Lung (tissue), 11 donors: ENCODE measurements at regions not wholly inside any gene's neighbourhood (a gene's known extent, or its start where the extent isn't known, plus 50 kb on each side); places are given as distances from the start of the nearest gene placed in this dataset.

ENCODE experiments used
- ATAC-seq: fragments of 200-7000 bp; cut with Tn5 transposase; one replicate; pipeline ENCODE4 v1.9.1; 2020; ENCODE audit warnings: moderate number of reproducible peaks; ENCODE audit not compliant: insufficient read depth, low FRiP score
- DNase-seq, 3 donors: peaks; one replicate each; pipeline ENCODE4 v3.0.0-alpha.2; 2013 to 2017
- H3K27ac ChIP-seq, 2 donors: one replicate each; pipeline ENCODE4 v1.5.1; 2013; ENCODE audit warnings: mild to moderate bottlenecking in 2 of 2, moderate library complexity in 2 of 2, control low read depth in 1 of 2, inconsistent platforms in 1 of 2, low read depth in 1 of 2, low read length in 1 of 2
- H3K27me3 ChIP-seq, 3 donors: one replicate each; pipeline ENCODE4 v1.5.1; 2013; ENCODE audit warnings: low read length in 2 of 3; ENCODE audit not compliant: control insufficient read depth in 3 of 3, insufficient read depth in 3 of 3
- H3K36me3 ChIP-seq, 4 donors: one replicate each; pipeline ENCODE4 v1.5.1; 2013; ENCODE audit warnings: low read length in 4 of 4, mild to moderate bottlenecking in 1 of 4, moderate library complexity in 1 of 4; ENCODE audit not compliant: control insufficient read depth in 4 of 4, insufficient read depth in 4 of 4
- H3K4me1 ChIP-seq, 5 donors: one replicate each; pipeline ENCODE4 v1.5.1; 2013; ENCODE audit warnings: low read length in 5 of 5, mild to moderate bottlenecking in 2 of 5, moderate library complexity in 1 of 5; ENCODE audit not compliant: control insufficient read depth in 5 of 5, insufficient read depth in 5 of 5
- H3K4me3 ChIP-seq: one replicate; pipeline ENCODE4 v1.5.1; 2013; ENCODE audit warnings: mild to moderate bottlenecking, control low read depth, moderate library complexity
- H3K9ac ChIP-seq, 2 donors: one replicate each; pipeline ENCODE4 v1.5.1; 2013; ENCODE audit warnings: low read length in 2 of 2, control low read depth in 1 of 2; ENCODE audit not compliant: insufficient read depth in 1 of 2
- H3K9me3 ChIP-seq, 4 donors: one replicate each; pipeline ENCODE4 v1.5.1; 2013; ENCODE audit warnings: low read length in 3 of 4, mild to moderate bottlenecking in 1 of 4, moderate library complexity in 1 of 4; ENCODE audit not compliant: control insufficient read depth in 4 of 4, insufficient read depth in 3 of 4
- CTCF ChIP-seq: IDR thresholded peaks from 2 replicates; pipeline ENCODE4 v1.5.1; 2012; ENCODE audit warnings: mild to moderate bottlenecking; ENCODE audit errors: control extremely low read depth, extremely low read depth
- WGBS, 2 donors: extraction: QIAGEN DNeasy Blood & Tissue Kit; methylation state at CpG; one replicate each; pipeline ENCODE4 v1.1.7; 2013; 5-methylcytosine and 5-hydroxymethylcytosine counted together
- donor health status: control.
- donor health status: control.
- donor health status: Bipolar disorder and iron deficiency.
- donor health status: healthy.
- donor health status: DM: yes; HTN: yes; CAD: no.

GRCh38 chr2:125427721-125428315, 1228.1 kb upstream of the GYPC start:
- Histone ChIP-seq H3K36me3 (no peaks in the 10 kb centered on the region), H3K4me3 (no peak overlapping the region), H3K27me3 (no peaks in the 10 kb centered on the region), H3K27ac (no peak overlapping the region), H3K9me3 (no peaks in the 10 kb centered on the region), H3K9ac (no peak overlapping the region), H3K4me1 (no peaks in the 10 kb centered on the region)
- no peak for TF ChIP-seq CTCF
- DNase-seq: no peak
- WGBS, 2 donors: 23 to 55% methylated on average over 1 of the region's 1 CpG
- ATAC-seq: no peak

DNA sequence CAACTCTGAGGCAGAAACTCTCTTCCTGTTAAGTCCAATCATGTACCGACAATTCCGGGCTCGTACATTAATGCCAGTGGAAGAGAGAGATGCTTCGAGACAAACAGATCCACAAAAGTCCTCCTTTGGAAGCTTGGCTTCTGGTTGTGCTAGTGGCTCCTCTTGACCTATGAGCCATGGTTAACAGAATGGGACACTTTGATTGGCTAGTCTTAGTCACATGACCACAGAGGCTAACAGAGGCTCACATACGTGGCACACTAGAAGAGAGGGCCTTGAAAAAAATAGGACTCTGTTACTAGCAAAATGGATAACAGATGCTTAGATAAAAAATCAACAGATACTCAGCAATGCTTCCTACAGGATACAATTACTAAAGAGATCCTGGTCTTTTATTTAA, 1211.9 kb upstream of the GYPC start:
- no peak for TF ChIP-seq CTCF
- Histone ChIP-seq H3K9me3 (peaks cover 0 to 3% (median 0%) of the 10 kb centered on the region in 4 donors), H3K27me3 (no peaks in the 10 kb centered on the region), H3K4me1 (no peaks in the 10 kb centered on the region), H3K4me3 (no peak overlapping the region), H3K9ac (no peak overlapping the region), H3K36me3 (no peaks in the 10 kb centered on the region), H3K27ac (no peak overlapping the region)
- no peak for DNase-seq
- WGBS, 2 donors: 83 to 88% methylated on average over 5 of the region's 5 CpGs
- no peak for ATAC-seq

GRCh38 chr2:125445495-125445894, 1210.5 kb upstream of the GYPC start:
- H3K9ac ChIP-seq: no peak overlapping the region
- H3K27me3 ChIP-seq: no peaks in the 10 kb centered on the region
- H3K4me1 ChIP-seq: no peaks in the 10 kb centered on the region
- no peak for DNase-seq
- ATAC-seq: no peak
- H3K36me3 ChIP-seq: no peaks in the 10 kb centered on the region
- H3K27ac ChIP-seq: no peak overlapping the region
- TF ChIP-seq CTCF: no peak
- peaks cover 0 to 3% (median 0%) of the 10 kb centered on the region in 4 donors for H3K9me3 ChIP-seq
- no peak overlapping the region for H3K4me3 ChIP-seq

GRCh38 chr2:125450092-125450491, 1205.9 kb upstream of the GYPC start:
- no peak for TF ChIP-seq CTCF
- ATAC-seq (no peak), DNase-seq (no peak)
- 73 to 87% methylated on average over 4 of the region's 4 CpGs for WGBS, 2 donors
- Histone ChIP-seq H3K4me3 (no peak overlapping the region), H3K36me3 (no peaks in the 10 kb centered on the region), H3K27me3 (no peaks in the 10 kb centered on the region), H3K9ac (no peak overlapping the region), H3K27ac (no peak overlapping the region), H3K4me1 (no peaks in the 10 kb centered on the region), H3K9me3 (peaks cover 0 to 2% (median 0%) of the 10 kb centered on the region in 4 donors)
